NCI-H1694 (cell line): ENCODE measurements at regions not wholly inside any gene's neighbourhood (a gene's known extent, or its start where the extent isn't known, plus 50 kb on each side); places are given as distances from the start of the nearest gene placed in this dataset.
"Not testable (repeated sequence)": the region's sequence is repeated elsewhere in the genome, so short reads cannot be mapped to it uniquely, and the experiment has no call there.

ENCODE experiments used
- DNase-seq: peaks from one replicate; lab custom pipeline; 2025; lab: John Stamatoyannopoulos, UW

- no peak for DNase-seq
Observed at GRCh38 chrX:73944563-73944908, 92.0 kb upstream of the XIST start.

- DNase-seq = peak; percentile 78
Observed at GRCh38 chrX:73943693-73944562, 91.4 kb upstream of the XIST start.

GRCh38 chrX:73940893-73941470, 88.5 kb upstream of the XIST start:
- DNase-seq = no peak

GRCh38 chrX:73937843-73938242, 85.3 kb upstream of the XIST start:
- not testable (repeated sequence) for DNase-seq

- no peak for DNase-seq
Observed at GRCh38 chrX:73932522-73932921, 80.0 kb upstream of the XIST start.

GRCh38 chrX:73930300-73930699, 77.8 kb upstream of the XIST start:
- no peak for DNase-seq

GRCh38 chrX:73922856-73923455, 70.4 kb upstream of the XIST start:
- no peak for DNase-seq

- DNase-seq = no peak
Observed at GRCh38 chrX:73916931-73917667, 64.6 kb upstream of the XIST start.

GRCh38 chrX:73916489-73916888, 64.0 kb upstream of the XIST start:
- DNase-seq = no peak

- DNase-seq = not testable (repeated sequence)
Observed at GRCh38 chrX:73914792-73915191, 62.3 kb upstream of the XIST start.

GRCh38 chrX:73913580-73913979, 61.1 kb upstream of the XIST start:
- DNase-seq = no peak

- not testable (repeated sequence) for DNase-seq
Observed at GRCh38 chrX:73911946-73912345, 59.4 kb upstream of the XIST start.

GRCh38 chrX:73905749-73906374, 53.3 kb upstream of the XIST start:
- not testable (repeated sequence) for DNase-seq

- no peak for DNase-seq
Observed at GRCh38 chrX:73903941-73904340, 51.4 kb upstream of the XIST start.
